HG03060 (cell line): ENCODE measurements at regions not wholly inside any gene's neighbourhood (a gene's known extent, or its start where the extent isn't known, plus 50 kb on each side); places are given as distances from the start of the nearest gene placed in this dataset.
"Not testable (repeated sequence)": the region's sequence is repeated elsewhere in the genome, so short reads cannot be mapped to it uniquely, and the experiment has no call there.

Experiments
- ATAC-seq: cut with Tn5 transposase; IDR thresholded peaks from one replicate; pipeline ENCODE4 v1.9.1; 2021; ENCODE audit warnings: low read depth, moderate number of reproducible peaks; ENCODE audit not compliant: unreplicated experiment

DNA sequence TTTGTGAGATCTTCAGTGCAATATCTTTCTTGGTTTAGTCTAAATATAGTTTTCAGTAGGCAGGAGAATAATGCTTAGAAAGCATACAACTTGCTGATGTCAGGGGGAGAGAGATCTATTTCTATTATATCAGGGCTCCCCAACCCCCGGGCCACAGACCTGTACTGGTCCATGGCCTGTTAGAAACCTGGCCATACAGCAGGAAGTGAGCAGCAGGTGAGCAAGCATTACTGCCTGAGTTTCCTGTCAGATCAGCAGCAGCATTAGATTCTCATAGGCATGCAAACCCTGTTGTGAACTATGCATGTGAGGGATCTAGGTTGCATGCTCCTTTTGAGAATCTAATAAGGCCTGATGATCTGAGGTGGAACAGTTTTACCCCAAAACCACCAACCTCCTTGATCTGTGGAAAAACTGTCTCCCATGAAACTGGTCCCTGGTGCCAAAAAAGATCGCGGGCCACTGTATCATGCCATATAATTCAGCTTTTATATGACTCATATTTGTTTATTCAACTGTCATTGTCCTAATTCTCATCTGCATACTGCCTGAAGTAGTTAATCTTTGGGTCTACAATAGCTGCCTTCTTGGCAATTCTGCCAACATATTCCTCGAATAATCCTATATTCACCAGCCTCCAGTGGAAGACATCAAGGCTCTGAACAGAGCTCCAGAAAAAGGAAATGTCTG is 163.6 kb upstream of the DYRK2 start:
- ATAC-seq: no peak

DNA sequence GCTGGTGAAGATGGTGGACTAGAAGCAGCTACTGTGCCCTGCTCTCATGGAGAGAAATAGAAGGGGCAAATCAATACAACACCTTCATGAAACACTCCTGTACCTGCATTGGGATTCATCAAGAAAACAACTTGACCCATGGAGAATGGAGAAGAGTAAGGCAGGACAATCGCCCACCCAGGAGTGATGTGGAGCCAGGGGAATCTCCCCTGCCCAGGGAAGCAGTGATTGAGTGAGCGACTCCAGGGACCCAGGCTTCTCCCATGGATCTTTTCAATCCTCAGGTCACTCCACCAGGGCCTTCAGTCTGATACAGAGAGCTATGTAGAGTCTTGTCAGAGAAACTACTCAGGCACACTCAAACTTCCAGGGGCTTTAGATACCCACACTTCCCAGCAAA is 161.9 kb upstream of the DYRK2 start:
- no peak for ATAC-seq

DNA sequence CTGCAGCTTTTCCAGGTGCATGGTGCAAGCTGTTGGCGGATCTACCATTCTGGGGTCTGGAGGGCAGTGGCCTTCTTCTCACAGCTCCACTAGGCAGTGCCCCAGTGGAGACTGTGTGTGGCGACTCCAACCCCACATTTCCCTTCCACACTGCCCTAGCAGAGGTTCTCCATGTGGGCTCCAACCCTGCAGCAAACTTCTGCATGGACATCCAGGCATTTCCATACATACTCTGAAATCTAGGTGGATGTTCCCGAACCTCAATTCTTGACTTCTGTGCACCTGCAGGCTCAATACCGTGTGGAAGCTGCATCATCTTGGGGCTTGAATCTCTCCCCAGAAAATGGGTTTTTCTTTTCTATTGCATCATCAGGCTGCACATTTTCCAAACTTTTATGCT is 160.2 kb upstream of the DYRK2 start:
- ATAC-seq: not testable (repeated sequence)

DNA sequence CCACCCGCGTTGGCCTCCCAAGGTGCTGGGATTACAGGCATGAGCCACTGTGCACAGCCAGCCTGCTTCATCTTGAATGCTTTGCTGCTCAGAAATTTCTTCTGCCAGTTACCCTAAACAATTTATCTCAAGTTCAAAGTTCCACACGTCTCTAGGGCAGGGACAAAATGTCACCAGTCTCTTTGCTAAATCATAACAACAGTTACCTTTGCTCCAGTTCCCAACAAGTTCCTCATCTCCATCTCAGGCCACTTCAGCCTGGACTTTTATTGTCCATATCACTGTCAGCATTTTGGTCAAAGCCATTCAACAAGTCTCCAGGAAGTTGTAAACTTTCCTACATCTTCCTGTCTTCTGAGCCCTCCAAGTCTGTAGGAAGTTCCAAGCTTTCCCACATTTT is 159.5 kb upstream of the DYRK2 start:
- no peak for ATAC-seq

DNA sequence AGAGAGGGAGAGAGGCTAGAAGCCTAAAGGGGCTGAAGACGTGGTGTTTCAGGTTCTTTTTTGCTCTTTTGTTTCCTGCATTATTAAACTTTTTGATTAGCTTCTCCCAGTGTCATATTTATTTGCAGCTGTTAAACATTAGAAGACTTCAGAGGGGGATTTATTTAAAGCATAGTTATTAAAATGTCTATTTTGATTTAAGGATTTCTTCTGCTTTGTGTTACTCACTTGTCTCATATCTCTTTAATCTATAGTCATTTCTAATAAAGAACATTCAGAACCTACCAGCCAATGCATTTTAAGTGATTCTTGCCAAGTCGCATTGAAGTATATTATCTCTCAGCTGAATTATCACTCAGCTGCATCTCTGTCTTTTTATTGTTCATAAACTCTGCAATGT is 152.0 kb upstream of the DYRK2 start:
- no peak for ATAC-seq

DNA sequence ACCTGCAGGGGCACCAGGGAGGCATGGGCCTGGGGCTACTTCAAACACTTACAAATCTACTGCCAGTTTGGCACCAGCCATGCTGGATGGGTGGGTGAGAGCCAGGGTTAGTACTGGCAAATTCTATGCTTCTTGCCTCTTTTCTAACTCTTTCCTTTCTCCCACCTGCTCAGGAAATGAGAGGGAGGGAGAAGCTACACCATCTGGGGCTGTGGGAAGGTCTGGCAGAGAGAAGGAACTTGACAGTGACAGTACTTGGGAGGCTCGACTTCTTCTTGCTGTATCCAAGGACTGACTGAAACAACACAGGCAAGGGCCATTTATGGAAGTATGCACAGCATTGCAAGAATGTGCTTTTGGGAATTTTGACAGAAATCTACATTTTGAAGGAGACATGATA is 149.6 kb upstream of the DYRK2 start:
- no peak for ATAC-seq

DNA sequence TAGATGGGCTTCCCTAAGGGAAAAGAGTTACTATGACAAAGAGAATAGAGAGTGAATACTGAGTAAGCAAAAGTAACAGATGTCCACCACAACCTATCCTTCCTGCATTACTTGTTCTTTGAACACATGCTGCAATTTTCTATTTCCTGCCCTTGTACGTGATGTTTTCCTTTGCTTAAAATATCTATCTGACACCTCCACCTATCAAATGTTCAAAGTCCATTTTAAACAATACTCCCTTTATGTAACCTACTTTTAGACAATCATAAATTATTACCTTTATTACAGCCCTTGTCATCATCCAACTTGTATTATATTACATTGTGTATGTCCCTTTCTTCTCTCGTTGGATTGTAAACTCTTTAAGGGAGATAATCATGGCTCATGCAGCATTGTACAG is 147.2 kb upstream of the DYRK2 start:
- ATAC-seq: no peak

DNA sequence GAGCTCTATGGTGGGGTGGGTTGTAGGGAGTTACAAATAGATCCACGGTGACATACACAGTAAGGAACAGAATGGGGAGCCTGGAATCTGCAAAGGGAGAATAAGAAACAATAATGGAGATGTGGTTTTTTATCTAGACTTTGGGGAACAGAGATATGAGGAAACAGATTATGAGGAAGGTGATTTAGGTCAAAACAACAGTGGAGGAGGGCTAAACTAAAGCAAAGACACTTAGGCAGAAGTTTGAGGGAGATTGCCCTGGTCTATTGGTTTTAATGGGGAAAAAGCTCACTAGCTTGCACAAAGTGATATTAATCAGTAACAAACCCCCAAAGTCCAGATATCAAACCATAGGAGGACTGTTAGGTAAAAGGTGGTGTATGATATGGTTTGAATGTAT is 144.5 kb upstream of the DYRK2 start:
- ATAC-seq: no peak

DNA sequence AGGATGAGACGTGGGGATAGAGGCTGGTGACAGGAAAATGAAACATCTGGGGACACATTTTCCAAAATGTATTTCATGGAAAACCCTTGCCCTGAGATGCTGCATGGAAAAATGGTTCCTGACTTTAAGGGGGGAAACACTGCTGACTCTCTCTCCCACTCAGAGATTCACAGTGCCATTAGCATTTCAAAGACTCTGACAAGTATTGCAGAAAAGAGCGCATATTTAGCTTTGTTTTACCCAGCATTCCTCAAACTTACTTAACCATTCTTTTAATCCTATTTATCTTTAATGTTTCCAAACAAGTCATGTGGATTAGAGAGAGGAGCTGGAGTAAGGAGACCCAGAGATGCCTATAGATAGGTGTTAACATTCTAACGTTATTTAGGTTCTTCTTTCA is 141.8 kb upstream of the DYRK2 start:
- ATAC-seq: no peak

DNA sequence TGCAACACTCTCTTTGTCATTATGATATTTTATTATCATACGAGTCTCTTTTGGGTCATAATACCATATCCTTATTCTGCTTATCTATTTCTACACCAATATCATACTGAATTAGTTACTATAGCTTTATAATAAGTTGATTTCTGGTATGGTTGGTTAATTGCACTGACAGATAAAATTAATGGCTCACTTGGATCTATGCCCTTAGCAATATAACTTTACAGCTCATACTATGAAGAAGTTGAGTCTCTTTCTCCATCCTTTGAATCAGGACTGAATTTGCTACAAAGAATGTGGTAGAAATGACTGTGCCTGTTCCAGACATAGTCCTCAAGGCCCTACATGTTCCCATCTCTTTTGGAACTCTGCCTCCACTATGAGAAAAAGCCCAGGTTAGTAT is 139.7 kb upstream of the DYRK2 start:
- no peak for ATAC-seq

DNA sequence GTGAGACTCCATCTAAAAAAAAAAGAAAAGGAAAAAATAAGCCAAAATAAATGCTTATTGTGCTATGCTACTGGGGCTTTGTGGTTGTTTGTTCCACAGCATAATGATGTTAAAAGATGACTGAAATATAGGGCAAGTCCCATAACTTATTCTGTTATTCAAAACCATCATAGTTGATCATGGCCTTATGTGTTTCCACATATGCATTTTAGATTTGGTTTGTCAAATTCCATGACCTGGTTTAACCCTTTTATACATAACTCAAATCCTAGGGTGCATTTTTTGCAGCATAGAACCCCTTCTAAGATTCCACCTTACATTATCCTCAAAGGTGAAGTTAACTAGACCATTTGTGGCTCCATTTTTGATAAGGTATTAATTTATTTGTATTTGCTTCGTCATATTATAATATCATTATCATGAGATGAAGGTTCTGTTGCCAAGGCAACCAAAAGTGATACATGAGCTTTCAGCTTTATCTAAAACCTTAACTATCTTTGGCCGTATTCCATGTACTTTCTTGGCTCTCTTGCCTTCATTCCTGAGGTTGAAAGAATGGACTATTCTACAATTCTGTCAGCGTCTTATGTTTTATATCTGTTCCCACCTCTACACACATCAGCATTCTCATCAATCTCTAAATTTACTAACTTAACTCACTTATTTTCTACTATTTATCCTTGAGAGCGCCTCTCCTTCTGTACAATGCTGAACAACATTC is 138.7 kb upstream of the DYRK2 start:
- no peak for ATAC-seq

DNA sequence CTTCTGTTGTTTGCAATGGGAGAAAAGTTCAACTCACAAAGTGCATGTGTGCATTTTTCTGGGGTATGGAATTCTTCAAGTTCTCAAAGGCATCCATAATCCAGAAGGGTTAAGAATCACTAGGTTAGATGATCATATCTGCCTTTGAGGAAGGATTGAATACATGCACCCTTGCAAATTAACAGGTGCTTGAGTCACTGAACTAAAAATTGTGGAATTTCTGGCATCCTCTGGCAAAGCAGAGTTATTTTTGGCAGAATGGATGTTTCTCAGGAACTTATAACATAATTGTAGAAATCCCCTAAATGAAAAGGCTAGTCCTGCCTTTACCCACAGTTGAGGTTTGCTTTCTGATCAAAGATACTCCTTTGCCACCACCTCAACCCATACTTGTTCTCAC is 136.5 kb upstream of the DYRK2 start:
- no peak for ATAC-seq

DNA sequence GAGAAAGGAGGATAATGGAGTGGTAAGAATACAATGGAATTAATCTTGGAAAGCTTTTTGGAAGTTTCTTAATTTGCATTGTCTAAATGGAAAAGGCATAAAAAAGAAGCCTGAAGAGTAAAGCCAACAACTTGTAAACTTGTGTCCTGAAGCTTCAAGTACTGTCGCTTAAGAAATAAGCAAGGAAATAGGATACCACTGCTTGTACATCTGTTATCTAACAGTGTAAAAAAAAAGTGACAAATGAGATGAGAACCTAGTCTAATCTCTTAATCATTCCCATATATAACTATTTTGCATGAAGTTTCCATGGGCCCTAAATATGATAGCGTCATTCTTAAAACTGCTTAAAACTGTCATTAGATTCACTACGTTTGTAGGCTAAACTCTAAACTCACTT is 134.0 kb upstream of the DYRK2 start:
- ATAC-seq: no peak

DNA sequence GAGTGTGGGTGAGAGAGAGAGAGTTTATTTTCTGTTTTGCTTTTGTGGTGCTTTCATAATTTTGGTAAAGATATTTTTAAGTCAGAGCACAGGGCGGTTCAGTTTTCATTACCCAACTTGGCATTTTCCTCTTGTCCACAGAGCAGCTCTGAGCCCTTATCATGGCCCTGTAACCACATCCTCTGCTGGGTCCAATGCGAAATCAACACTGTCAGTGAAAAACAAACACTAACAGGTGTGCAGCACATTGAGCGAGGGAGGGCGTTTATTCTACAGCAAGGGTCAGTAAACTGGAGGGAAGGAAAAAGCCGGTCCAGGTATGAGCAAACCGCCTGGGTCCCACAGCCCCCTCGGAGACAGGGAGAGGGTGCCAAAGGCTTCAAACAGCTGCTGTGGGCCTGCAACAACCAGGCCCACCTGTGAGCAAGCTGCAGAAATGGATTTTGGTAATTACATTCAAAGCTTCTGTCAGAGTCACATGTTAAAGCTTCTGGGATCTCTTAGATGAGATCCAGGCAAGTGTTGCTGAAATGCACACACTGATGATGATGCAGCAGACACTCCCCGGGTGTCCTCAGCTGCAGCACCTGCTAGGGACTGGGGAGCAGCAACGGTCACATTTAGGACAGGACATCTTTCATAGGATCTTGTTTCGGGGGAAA is 132.7 kb upstream of the DYRK2 start:
- ATAC-seq: peak; percentile 54

DNA sequence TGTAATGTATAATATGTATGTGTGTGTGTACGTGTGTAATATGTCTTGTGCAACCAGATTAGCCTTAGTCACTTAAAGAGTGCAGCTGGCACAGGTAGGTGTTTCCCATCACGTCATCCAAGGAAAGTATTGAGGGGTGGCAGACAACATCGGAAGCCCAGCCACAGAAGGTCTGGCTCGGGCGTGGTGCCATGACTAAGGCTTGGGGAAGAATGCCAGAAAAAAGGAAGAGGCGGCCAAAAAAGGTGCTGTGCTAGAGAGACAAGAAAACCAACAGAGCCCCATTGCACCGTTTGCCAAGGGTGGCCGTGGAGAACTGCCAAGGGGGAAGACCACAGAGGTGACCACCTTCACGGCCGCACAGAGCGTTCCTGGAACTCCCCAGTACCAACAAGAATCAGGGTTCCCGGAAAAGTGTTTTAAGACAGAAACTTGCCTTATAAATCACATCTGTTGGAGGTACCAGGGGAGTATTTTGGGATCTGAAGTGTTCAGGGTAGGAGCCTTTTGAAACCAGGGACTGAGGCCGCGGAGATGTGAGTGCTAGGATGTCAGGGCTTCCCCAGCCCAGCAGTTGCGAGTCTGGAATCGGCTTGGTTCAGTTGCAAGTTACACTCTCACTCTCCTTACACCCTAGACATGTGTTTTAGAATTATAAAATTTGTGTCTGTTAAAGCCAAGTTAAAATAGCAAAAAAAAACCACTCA is 131.2 kb upstream of the DYRK2 start:
- no peak for ATAC-seq

DNA sequence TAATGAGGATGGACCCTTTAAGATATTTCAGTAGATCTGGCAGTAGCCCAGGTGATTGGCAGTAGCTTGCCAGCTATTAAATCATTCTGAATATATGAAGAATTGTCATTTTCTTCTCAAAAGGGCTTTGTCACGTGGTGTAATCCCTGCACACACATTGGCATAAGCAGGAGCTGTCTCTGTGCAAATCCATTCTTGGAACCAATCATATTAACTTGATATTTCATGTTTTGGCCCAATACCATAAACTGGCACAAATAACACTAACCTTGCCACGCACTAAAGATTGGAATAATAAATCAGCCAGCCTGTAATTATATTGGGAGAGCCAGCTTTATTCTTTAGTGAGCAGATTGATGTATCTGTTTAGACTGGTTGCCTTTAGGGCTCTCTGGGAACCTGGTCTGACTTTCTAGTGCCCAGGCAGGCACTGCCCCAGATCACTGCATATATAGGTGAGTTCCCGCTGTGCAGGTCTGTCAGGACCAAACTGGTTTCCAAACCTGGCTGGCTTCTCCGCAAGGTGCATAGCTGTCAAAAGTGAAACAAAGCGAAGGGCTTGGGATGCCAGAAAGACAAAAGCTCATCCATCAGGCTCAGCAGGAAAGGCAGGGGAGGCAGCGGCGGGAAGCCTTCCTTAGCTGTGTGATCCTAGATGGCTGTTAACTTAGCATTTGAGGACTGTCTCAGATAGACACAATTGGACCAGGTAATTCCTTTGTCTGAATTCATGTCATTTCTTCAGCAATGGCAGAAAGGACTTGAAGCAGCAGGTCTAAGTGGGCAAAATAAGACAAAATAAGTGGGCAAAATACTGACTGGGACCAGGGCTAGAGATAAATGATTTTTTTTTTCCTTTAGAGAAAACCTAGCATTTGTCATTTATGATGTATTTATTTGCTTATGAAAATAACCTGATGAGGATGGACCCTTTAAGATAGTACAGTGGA is 128.8 kb upstream of the DYRK2 start:
- ATAC-seq: no peak

DNA sequence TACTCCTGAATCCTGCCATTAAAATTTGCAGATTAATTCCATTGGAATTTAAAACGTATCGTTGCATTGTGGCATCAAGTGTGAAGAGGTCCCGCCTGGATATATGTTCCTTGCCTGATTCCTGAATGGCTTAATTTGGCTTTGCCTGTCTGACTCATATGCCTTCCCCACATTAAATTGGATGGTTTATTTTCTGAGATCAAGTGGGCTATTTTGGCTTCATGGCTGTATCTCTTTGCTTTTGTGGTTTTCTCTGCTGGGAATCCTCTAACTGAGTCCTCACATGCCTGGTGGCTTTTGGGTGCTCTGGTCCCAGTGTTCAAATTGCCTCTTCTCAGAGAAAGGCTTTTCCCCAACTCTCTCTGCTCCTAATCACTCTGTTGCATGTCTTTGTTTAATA is 127.9 kb upstream of the DYRK2 start:
- ATAC-seq: no peak

DNA sequence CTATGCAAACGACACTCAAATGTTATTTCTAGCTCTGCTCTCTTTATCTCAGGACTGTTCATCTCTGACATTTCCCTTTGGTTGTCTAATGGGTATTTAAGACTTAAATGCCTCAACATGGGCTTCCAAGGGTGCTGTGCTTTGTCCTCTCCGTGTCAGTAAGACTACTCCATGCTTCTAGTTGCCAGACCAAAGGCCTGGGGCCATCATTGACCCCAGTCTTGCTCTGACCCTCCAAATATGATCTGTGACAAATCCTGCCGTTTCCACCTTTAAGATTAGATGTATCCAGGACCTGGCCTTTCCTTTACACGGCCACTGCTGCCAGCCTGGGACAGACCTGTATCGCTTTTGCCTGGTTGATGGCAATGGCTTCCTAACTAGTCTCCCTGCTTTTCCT is 126.3 kb upstream of the DYRK2 start:
- no peak for ATAC-seq

DNA sequence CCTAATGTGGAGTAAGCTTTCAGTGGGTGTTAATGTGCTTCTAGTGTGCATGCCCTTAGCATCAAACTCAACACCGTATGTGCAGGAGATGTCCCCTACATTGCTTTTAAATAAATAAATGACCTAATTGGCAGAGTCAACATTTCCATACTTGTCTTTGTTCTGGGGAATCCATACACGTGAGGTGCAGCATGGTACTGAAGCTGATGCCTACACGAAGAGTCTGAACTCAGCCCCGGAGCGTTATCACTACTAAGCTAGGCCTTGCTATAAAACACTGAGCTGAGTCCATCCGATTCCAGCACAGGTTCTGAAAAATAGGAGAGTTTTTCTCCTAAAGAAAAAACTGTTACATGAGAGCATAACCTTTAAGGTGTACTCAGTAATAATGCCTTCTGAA is 125.0 kb upstream of the DYRK2 start:
- no peak for ATAC-seq
